ENCODE measurements at regions not wholly inside any gene's neighbourhood (a gene's known extent, or its start where the extent isn't known, plus 50 kb on each side); places are given as distances from the start of the nearest gene placed in this dataset.

GRCh38 chr6:170232186-170233002 lies 58.5 kb downstream of the DLL1 start:
- no peaks in the 10 kb centered on the region for H3K27me3 ChIP-seq
- no peaks in the 10 kb centered on the region for H3K9me3 ChIP-seq (ENCODE audit: low read depth)
- H3K4me3 ChIP-seq = no peak overlapping the region
- DNase-seq (ENCODE audit: low read depth in 1 of 2, low spot score in 1 of 2) = peak in 1 of 2 donors; percentile 41
- TF ChIP-seq CTCF (IDR thresholded peaks at IDR 0.05; ENCODE audit: low read depth, low read length) = no peak
- no peaks in the 10 kb centered on the region for H3K36me3 ChIP-seq
- no peaks in the 10 kb centered on the region for H3K4me1 ChIP-seq (ENCODE audit: low read depth)
- H3K27ac ChIP-seq = no peak overlapping the region

- TF ChIP-seq CTCF (IDR thresholded peaks at IDR 0.05; ENCODE audit: low read depth, low read length) = no peak
- H3K27ac ChIP-seq = no peak overlapping the region
Measured at GRCh38 chr6:170231293-170232185, 59.3 kb downstream of the DLL1 start.

GRCh38 chr6:170230520-170231292 lies 60.2 kb downstream of the DLL1 start:
- no peak for DNase-seq (ENCODE audit: low read depth in 1 of 2, low spot score in 1 of 2)
- TF ChIP-seq CTCF (IDR thresholded peaks at IDR 0.05; ENCODE audit: low read depth, low read length) = no peak
- H3K27me3 ChIP-seq = no peaks in the 10 kb centered on the region
- H3K27ac ChIP-seq = no peak overlapping the region
- H3K4me1 ChIP-seq (ENCODE audit: low read depth) = no peaks in the 10 kb centered on the region
- no peak overlapping the region for H3K4me3 ChIP-seq
- no peaks in the 10 kb centered on the region for H3K36me3 ChIP-seq
- H3K9me3 ChIP-seq (ENCODE audit: low read depth) = no peaks in the 10 kb centered on the region

More at GRCh38 chr6:170231293-170232185, 59.3 kb downstream of the DLL1 start:
- no peaks in the 10 kb centered on the region for H3K36me3 ChIP-seq
- no peaks in the 10 kb centered on the region for H3K4me1 ChIP-seq (ENCODE audit: low read depth)
- H3K4me3 ChIP-seq = no peak overlapping the region
- H3K9me3 ChIP-seq (ENCODE audit: low read depth) = no peaks in the 10 kb centered on the region
- DNase-seq (ENCODE audit: low read depth in 1 of 2, low spot score in 1 of 2) = peak in 1 of 2 donors; percentile 20
- no peaks in the 10 kb centered on the region for H3K27me3 ChIP-seq

GRCh38 chr6:170229851-170230519 lies 60.9 kb downstream of the DLL1 start:
- H3K4me3 ChIP-seq = no peak overlapping the region
- no peaks in the 10 kb centered on the region for H3K27me3 ChIP-seq
- no peak for TF ChIP-seq CTCF (IDR thresholded peaks at IDR 0.05; ENCODE audit: low read depth, low read length)
- H3K36me3 ChIP-seq = no peaks in the 10 kb centered on the region
- H3K27ac ChIP-seq = no peak overlapping the region
- H3K4me1 ChIP-seq (ENCODE audit: low read depth) = peaks cover under 1% of the 10 kb centered on the region
- DNase-seq (ENCODE audit: low read depth in 1 of 2, low spot score in 1 of 2) = peak in 1 of 2 donors; percentile 37
- H3K9me3 ChIP-seq (ENCODE audit: low read depth) = no peaks in the 10 kb centered on the region

GRCh38 chr6:170229396-170229795 lies 61.5 kb downstream of the DLL1 start:
- Histone ChIP-seq H3K27me3 (no peaks in the 10 kb centered on the region), H3K36me3 (no peaks in the 10 kb centered on the region), H3K9me3 (ENCODE audit: low read depth) (no peaks in the 10 kb centered on the region), H3K4me3 (no peak overlapping the region), H3K4me1 (ENCODE audit: low read depth) (peaks cover 7% of the 10 kb centered on the region), H3K27ac (no peak overlapping the region)
- no peak for TF ChIP-seq CTCF (IDR thresholded peaks at IDR 0.05; ENCODE audit: low read depth, low read length)
- peak in 1 of 2 donors; percentile 18 for DNase-seq (ENCODE audit: low read depth in 1 of 2, low spot score in 1 of 2)
